ENCODE measurements at regions not wholly inside any gene's neighbourhood (a gene's known extent, or its start where the extent isn't known, plus 50 kb on each side); places are given as distances from the start of the nearest gene placed in this dataset.

DNA sequence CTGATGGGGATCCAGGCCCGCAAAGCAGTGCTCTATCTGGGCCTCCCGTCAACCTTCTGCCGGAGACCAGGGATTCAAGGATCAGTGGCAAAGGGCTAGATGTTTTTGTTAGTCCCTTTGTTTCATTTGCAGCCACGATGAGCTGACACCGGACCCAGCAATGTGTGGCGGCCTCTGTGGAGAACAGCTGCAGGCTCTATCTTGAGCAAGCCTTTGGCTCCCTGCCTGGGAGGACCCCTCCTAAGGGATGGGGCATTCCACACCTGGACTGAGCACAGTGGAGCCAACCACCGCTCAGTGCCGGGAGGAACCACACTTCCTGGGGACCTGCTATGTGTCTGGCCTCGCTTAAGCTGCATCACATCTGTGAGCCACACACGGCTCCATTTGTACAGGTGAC, 215.8 kb downstream of the RBFOX3 start:
- H3K27ac ChIP-seq (ENCODE audit: low read length): no peak overlapping the region
- H3K36me3 ChIP-seq (ENCODE audit: control insufficient read depth in 2 of 2, insufficient read depth in 2 of 2, low read length in 2 of 2): no peaks in the 10 kb centered on the region
- H3K4me1 ChIP-seq (ENCODE audit: control insufficient read depth, insufficient read depth, low read length): peaks cover 6% of the 10 kb centered on the region
- H3K9ac ChIP-seq (ENCODE audit: low read length in 2 of 2): no peak overlapping the region
- H3K4me3 ChIP-seq (ENCODE audit: low read length in 2 of 2): no peak overlapping the region
- H3K9me3 ChIP-seq (ENCODE audit: control insufficient read depth in 2 of 2, low read length in 2 of 2): no peaks in the 10 kb centered on the region
- H3K27me3 ChIP-seq (ENCODE audit: control insufficient read depth in 1 of 2, insufficient read depth in 2 of 2, low read length in 2 of 2): peaks cover 41 to 50% of the 10 kb centered on the region in 2 donors

DNA sequence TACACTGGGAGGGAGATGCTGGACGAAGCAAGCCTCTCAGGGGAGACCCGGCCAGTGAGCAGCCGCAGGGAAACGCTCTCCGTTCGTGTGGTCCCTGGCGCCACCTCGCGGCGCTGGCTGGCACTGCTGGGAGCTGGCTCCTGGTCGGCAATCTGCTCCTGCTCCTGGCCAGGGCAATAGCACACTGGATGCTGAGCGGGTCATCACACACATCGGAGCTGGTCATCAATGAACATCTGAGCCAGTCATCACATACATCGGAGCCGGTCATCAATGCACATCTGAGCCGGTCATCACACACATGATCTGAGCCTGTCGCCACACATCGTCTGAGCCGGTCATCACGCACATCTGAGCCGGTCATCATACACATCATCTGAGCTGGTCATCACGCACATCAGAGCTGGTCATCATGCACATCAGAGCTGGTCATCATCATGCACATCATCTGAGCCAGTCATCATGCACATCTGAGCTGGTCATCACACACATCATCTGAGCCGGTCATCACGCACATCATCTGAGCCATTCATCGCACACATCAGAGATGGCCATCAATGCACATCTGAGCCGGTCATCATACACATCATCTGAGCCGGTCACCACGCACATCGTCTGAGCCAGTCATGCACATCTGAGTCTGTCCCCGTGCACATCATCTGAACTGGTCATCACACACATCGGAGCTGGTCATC, 217.3 kb downstream of the RBFOX3 start:
- no peak overlapping the region for H3K4me3 ChIP-seq (ENCODE audit: low read length in 2 of 2)
- no peak overlapping the region for H3K27ac ChIP-seq (ENCODE audit: low read length)
- H3K9ac ChIP-seq (ENCODE audit: low read length in 2 of 2): no peak overlapping the region
- peaks cover 6% of the 10 kb centered on the region for H3K4me1 ChIP-seq (ENCODE audit: control insufficient read depth, insufficient read depth, low read length)
- H3K36me3 ChIP-seq (ENCODE audit: control insufficient read depth in 2 of 2, insufficient read depth in 2 of 2, low read length in 2 of 2): no peaks in the 10 kb centered on the region
- peaks cover 43 to 56% of the 10 kb centered on the region in 2 donors for H3K27me3 ChIP-seq (ENCODE audit: control insufficient read depth in 1 of 2, insufficient read depth in 2 of 2, low read length in 2 of 2)
- H3K9me3 ChIP-seq (ENCODE audit: control insufficient read depth in 2 of 2, low read length in 2 of 2): no peaks in the 10 kb centered on the region

DNA sequence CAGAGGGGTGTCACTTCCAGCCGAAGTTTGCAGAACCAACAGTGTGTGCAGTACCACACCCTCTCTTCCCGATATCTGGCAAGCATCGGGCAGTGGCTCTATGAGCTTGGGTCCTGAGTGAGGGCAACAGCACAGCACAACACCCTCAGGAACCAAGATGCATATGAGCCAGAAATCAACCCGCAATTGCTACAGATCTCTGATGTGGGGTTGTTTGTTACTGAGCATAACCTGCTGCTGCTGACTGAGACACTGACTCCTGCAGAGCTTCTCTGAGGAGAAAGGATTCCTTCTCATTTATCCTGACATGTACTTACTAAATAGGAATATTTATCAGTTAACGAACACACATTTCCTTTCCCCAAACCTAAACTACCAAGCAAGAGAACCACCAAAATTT, 218.3 kb downstream of the RBFOX3 start:
- H3K27me3 ChIP-seq (ENCODE audit: control insufficient read depth in 1 of 2, insufficient read depth in 2 of 2, low read length in 2 of 2): peaks cover 48 to 62% of the 10 kb centered on the region in 2 donors
- H3K4me1 ChIP-seq (ENCODE audit: control insufficient read depth, insufficient read depth, low read length): peaks cover 6% of the 10 kb centered on the region
- H3K36me3 ChIP-seq (ENCODE audit: control insufficient read depth in 2 of 2, insufficient read depth in 2 of 2, low read length in 2 of 2): no peaks in the 10 kb centered on the region
- H3K27ac ChIP-seq (ENCODE audit: low read length): no peak overlapping the region
- no peaks in the 10 kb centered on the region for H3K9me3 ChIP-seq (ENCODE audit: control insufficient read depth in 2 of 2, low read length in 2 of 2)
- no peak overlapping the region for H3K4me3 ChIP-seq (ENCODE audit: low read length in 2 of 2)
- no peak overlapping the region for H3K9ac ChIP-seq (ENCODE audit: low read length in 2 of 2)

DNA sequence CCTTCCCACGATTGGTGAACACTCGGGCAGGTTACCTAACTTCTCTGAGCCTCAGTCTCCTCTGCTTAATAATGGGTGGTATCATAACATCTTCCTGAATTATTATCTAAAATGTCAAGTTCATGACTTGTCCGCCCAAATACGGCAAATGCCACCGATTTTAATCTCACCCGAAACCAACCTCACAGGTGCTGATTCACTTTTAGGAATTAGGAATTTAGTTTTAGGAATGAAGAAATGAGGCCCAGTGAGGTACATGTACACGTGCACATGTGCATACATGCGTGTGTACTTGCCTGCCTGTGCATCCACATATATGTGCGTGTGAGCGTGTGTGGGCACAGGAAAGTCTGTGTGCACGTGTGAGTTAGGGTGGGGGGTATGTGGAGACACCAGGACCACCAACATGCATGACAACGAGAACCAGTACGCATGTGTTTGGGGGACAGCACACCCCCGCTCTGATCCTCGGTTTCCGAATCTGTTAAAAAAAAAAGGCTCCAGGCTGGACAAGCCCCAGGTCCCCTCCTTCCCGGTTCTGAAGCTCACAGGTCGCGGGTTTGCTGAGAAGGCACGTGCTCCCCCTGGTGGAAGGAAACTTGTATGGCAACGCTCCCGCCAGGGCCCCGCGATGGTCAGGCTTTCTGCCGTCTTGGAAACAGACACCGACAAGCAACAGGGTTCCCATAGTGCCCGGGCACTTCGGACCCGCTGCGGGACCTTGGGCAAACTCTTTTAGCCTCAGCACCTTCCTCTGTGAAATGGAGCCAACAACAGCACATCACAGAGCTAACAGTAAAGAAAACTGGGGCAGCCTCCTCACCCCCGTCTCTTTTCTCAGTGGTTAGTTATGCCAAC, 219.2 kb downstream of the RBFOX3 start:
- Histone ChIP-seq H3K4me1 (ENCODE audit: control insufficient read depth, insufficient read depth, low read length) (peaks cover 6% of the 10 kb centered on the region), H3K36me3 (ENCODE audit: control insufficient read depth in 2 of 2, insufficient read depth in 2 of 2, low read length in 2 of 2) (no peaks in the 10 kb centered on the region), H3K27me3 (ENCODE audit: control insufficient read depth in 1 of 2, insufficient read depth in 2 of 2, low read length in 2 of 2) (peaks cover 50 to 68% of the 10 kb centered on the region in 2 donors), H3K9me3 (ENCODE audit: control insufficient read depth in 2 of 2, low read length in 2 of 2) (no peaks in the 10 kb centered on the region), H3K4me3 (ENCODE audit: low read length in 2 of 2) (no peak overlapping the region), H3K27ac (ENCODE audit: low read length) (no peak overlapping the region), H3K9ac (ENCODE audit: low read length in 2 of 2) (no peak overlapping the region)

DNA sequence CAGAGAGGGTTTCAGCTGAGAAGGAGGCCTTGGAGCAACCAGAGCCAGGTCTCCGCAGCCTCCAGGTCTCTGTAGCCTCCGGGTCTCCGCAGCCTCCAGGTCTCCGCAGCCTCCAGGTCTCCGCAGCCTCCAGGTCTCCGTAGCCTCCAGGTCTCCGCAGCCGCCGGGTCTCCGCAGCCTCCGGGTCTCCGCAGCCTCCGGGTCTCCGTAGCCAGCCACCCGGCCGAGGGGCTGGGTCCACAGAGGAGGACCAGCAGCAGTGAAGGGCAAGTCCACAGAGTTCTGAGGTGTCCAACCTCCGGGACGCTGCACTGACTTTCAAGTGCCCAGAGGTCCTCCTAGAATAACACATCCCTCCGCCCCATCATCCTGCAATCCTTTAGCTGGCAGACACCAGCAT, 221.0 kb downstream of the RBFOX3 start:
- peaks cover 45 to 62% of the 10 kb centered on the region in 2 donors for H3K27me3 ChIP-seq (ENCODE audit: control insufficient read depth in 1 of 2, insufficient read depth in 2 of 2, low read length in 2 of 2)
- H3K4me1 ChIP-seq (ENCODE audit: control insufficient read depth, insufficient read depth, low read length): peaks cover 6% of the 10 kb centered on the region
- H3K27ac ChIP-seq (ENCODE audit: low read length): no peak overlapping the region
- H3K9ac ChIP-seq (ENCODE audit: low read length in 2 of 2): no peak overlapping the region
- H3K9me3 ChIP-seq (ENCODE audit: control insufficient read depth in 2 of 2, low read length in 2 of 2): no peaks in the 10 kb centered on the region
- no peak overlapping the region for H3K4me3 ChIP-seq (ENCODE audit: low read length in 2 of 2)
- H3K36me3 ChIP-seq (ENCODE audit: control insufficient read depth in 2 of 2, insufficient read depth in 2 of 2, low read length in 2 of 2): no peaks in the 10 kb centered on the region

DNA sequence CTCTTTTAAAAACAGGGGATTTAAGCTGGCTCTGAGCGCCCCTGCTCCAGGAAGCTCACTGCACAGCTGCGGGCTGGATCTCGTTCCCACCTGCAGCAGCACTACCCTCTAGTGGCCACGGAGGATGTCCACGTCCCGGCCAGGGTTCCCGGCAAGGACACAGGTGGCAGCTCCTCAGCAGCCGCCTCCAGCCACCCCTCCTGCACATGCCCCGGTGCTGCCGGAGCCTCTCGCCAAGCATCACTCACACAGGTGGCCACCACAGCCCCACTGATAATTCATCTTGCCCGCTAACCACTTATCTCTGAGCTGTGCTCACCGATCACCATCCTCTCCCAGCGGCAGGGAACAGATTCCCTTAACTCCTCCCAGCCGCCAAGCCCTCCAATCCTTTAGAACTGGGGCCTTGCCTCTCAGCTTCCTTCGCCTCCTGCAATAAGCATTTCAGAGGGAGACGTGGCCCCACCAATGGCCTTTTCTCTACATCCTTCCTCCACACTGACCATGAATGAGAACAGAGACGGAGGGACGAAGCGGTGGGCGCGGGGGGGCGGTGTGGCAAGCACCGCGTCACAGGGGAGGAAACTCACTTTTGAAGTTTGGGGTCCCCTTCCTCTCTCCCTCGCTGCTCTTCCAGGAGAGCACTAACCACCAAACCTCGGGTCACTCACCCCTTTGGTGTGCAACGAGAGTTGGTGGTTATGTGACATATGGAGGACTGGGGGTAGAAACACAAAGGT, 222.1 kb downstream of the RBFOX3 start:
- Histone ChIP-seq H3K36me3 (ENCODE audit: control insufficient read depth in 2 of 2, insufficient read depth in 2 of 2, low read length in 2 of 2) (no peaks in the 10 kb centered on the region), H3K27me3 (ENCODE audit: control insufficient read depth in 1 of 2, insufficient read depth in 2 of 2, low read length in 2 of 2) (peaks cover 38 to 55% of the 10 kb centered on the region in 2 donors), H3K27ac (ENCODE audit: low read length) (no peak overlapping the region), H3K4me3 (ENCODE audit: low read length in 2 of 2) (no peak overlapping the region), H3K4me1 (ENCODE audit: control insufficient read depth, insufficient read depth, low read length) (peaks cover 6% of the 10 kb centered on the region), H3K9me3 (ENCODE audit: control insufficient read depth in 2 of 2, low read length in 2 of 2) (no peaks in the 10 kb centered on the region), H3K9ac (ENCODE audit: low read length in 2 of 2) (no peak overlapping the region)

DNA sequence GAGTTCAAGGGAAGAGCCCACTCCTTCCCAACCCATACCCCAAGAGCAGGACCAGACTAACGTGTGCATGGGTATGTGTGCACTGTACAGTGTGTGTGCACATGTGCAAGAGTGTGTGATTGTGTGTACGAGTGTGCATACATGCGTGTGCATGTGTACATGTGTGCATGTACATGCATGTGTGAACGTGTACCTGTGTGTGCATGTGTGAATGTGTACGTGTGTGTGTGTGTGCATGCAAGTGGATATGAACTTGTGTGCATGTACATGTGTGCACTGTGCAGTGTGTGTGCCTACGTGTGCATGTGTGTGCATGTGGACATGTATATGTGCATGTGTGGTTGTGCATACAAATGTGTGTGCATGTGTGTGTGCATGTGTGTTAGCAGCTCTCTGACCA, 223.1 kb downstream of the RBFOX3 start:
- peaks cover 36 to 47% of the 10 kb centered on the region in 2 donors for H3K27me3 ChIP-seq (ENCODE audit: control insufficient read depth in 1 of 2, insufficient read depth in 2 of 2, low read length in 2 of 2)
- H3K4me3 ChIP-seq (ENCODE audit: low read length in 2 of 2): no peak overlapping the region
- H3K27ac ChIP-seq (ENCODE audit: low read length): no peak overlapping the region

DNA sequence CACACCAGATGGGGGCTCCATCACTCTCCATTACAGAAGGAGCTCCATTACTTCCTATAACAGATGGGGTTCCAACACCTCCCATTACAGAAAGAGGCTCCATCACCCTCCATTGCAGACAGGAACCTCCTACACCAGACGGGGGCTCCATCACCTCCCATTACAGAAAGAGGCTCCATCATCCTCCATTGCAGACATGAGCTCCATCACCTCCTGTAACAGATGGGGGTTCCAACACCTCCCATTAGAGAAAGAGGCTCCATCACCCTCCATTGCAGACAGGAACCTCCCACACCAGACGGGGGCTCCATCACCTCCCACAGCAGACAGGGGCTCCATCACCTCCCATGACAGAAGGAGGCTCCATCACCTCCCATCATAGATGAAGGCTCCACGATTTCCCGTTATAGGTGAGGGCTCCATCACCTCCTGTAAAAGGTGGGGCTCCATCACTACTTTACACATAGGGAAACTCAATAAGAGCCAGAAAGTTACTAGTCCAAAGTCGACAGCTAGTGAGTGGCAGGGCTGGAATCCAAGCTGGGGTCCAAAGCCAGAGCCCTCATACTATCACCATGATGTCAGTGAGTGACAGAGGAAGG, 224.8 kb downstream of the RBFOX3 start:
- Histone ChIP-seq H3K36me3 (ENCODE audit: control insufficient read depth in 2 of 2, insufficient read depth in 2 of 2, low read length in 2 of 2) (no peaks in the 10 kb centered on the region), H3K9ac (ENCODE audit: low read length in 2 of 2) (no peak overlapping the region), H3K4me3 (ENCODE audit: low read length in 2 of 2) (no peak overlapping the region), H3K9me3 (ENCODE audit: control insufficient read depth in 2 of 2, low read length in 2 of 2) (no peaks in the 10 kb centered on the region), H3K27me3 (ENCODE audit: control insufficient read depth in 1 of 2, insufficient read depth in 2 of 2, low read length in 2 of 2) (peaks cover 27 to 38% of the 10 kb centered on the region in 2 donors), H3K27ac (ENCODE audit: low read length) (no peak overlapping the region), H3K4me1 (ENCODE audit: control insufficient read depth, insufficient read depth, low read length) (no peaks in the 10 kb centered on the region)

More for the DNA sequence above, 223.1 kb downstream of the RBFOX3 start:
- Histone ChIP-seq H3K9ac (ENCODE audit: low read length in 2 of 2) (no peak overlapping the region), H3K9me3 (ENCODE audit: control insufficient read depth in 2 of 2, low read length in 2 of 2) (no peaks in the 10 kb centered on the region), H3K4me1 (ENCODE audit: control insufficient read depth, insufficient read depth, low read length) (peaks cover 6% of the 10 kb centered on the region), H3K36me3 (ENCODE audit: control insufficient read depth in 2 of 2, insufficient read depth in 2 of 2, low read length in 2 of 2) (no peaks in the 10 kb centered on the region)

DNA sequence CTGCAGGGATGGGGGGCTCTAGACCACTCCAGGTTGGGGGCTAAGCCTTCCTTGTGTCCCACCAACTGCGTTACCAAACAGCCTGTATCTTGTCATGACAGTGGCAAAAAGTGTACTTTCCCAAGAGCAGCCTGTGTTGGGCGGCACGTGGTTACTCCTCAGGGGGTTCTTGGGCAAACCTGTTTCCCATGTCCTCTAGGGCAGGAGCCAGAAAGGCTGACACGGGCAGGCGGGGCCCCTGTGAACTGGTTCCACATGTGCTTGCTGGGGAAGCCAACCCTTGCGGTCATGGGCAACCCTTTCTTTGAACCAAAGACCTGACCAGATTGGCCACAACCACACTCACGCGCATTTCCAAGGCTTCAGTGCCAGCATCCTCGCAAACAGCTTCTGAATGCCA, 228.5 kb downstream of the RBFOX3 start:
- no peaks in the 10 kb centered on the region for H3K36me3 ChIP-seq (ENCODE audit: control insufficient read depth in 2 of 2, insufficient read depth in 2 of 2, low read length in 2 of 2)
- no peak overlapping the region for H3K9ac ChIP-seq (ENCODE audit: low read length in 2 of 2)
- no peaks in the 10 kb centered on the region for H3K4me1 ChIP-seq (ENCODE audit: control insufficient read depth, insufficient read depth, low read length)
- peaks cover 2 to 22% of the 10 kb centered on the region in 2 donors for H3K27me3 ChIP-seq (ENCODE audit: control insufficient read depth in 1 of 2, insufficient read depth in 2 of 2, low read length in 2 of 2)
- no peaks in the 10 kb centered on the region for H3K9me3 ChIP-seq (ENCODE audit: control insufficient read depth in 2 of 2, low read length in 2 of 2)
- no peak overlapping the region for H3K4me3 ChIP-seq (ENCODE audit: low read length in 2 of 2)
- no peak overlapping the region for H3K27ac ChIP-seq (ENCODE audit: low read length)

DNA sequence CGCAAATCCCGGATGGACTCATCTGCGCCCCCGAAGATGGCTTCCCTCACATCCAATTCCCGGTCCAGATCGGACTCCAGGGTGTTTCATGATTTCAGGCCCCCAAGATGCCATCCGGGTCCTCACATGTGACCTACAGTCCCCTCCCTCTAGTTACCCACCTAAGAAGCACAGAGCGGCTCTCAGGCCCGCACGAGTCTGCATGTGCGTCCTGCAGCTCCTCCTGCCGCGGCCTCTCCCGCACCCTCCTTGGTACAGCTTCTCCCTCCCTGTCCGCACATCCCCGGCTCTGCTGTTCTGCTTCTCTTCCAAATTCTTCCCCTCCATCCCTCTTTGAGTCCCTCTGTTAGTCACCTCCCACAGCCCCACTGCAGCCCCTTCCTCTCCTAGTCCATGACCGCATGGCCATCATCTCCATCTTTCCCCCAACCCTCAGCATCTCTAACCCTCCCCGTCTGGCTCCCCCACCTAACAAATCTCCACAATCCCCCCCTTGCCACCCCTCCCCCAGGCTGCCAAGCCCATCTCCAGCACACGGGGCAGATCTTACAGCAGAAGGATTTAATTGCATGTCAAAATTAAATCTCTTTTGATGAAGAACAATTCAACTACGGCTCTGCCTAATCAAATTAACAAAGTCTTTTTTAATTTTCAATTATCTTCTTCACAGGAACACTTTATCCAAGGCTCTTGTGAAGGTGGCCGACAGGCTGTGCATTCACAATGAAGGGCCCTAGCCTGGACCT, 231.0 kb downstream of the RBFOX3 start:
- H3K36me3 ChIP-seq (ENCODE audit: control insufficient read depth in 2 of 2, insufficient read depth in 2 of 2, low read length in 2 of 2): no peaks in the 10 kb centered on the region
- no peaks in the 10 kb centered on the region for H3K4me1 ChIP-seq (ENCODE audit: control insufficient read depth, insufficient read depth, low read length)
- no peak overlapping the region for H3K27ac ChIP-seq (ENCODE audit: low read length)
- H3K9me3 ChIP-seq (ENCODE audit: control insufficient read depth in 2 of 2, low read length in 2 of 2): no peaks in the 10 kb centered on the region
- no peak overlapping the region for H3K4me3 ChIP-seq (ENCODE audit: low read length in 2 of 2)
- H3K9ac ChIP-seq (ENCODE audit: low read length in 2 of 2): no peak overlapping the region
- peaks cover 2 to 19% of the 10 kb centered on the region in 2 donors for H3K27me3 ChIP-seq (ENCODE audit: control insufficient read depth in 1 of 2, insufficient read depth in 2 of 2, low read length in 2 of 2)
